GM19238 (cell line): ENCODE measurements at regions not wholly inside any gene's neighbourhood (a gene's known extent, or its start where the extent isn't known, plus 50 kb on each side); places are given as distances from the start of the nearest gene placed in this dataset.
"Not testable (repeated sequence)": the region's sequence is repeated elsewhere in the genome, so short reads cannot be mapped to it uniquely, and the experiment has no call there.

ENCODE experiments used
- DNase-seq: peaks from one replicate; pipeline ENCODE4 v3.0.0; 2011; ENCODE audit warnings: low spot score; ENCODE audit not compliant: insufficient read length

- DNase-seq = not testable (repeated sequence)
Measured at GRCh38 chrX:31014474-31014873, 57.4 kb downstream of the FTHL17 start.

- DNase-seq = no peak
Measured at GRCh38 chrX:31012509-31013025, 59.3 kb downstream of the FTHL17 start.

DNA sequence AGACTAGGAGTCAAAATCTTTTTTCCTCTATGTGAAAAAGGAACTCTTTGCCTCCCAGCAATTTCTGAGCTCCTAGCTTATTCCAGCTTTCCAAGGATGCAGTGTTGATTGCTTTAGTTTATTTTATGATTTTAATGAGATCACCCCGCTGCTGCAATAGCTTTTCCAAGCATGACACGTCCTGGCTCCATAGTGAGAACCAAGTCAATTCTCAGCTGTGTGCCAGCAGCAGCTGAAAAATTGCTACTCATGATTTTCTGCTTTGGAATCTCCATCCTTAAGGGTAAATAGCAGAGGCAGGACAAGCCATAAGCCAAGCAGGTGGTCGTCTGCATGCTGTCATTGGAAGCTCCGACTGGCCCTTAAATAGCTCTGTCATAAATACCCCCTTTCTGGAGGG lies 64.5 kb downstream of the FTHL17 start:
- DNase-seq = no peak

- DNase-seq = no peak
Measured at GRCh38 chrX:31006027-31006426, 65.8 kb downstream of the FTHL17 start.

DNA sequence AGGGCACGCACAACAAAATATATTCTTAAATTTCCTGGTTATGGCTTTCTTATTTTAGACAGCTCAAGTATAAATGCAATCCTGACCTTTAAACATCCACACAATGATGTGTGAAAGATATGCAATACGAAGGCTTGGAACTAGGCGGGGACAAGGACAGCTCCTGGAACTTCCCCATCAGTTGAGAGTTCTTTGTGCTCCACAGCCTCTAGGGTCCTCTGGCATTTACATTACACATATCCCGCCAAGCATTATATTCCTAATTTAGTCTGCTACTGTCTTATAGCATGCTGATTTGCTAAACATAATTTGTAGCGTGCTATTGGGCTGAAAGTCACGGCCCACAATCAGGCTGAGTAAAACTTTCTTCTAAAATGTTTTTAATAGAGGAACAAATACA lies 74.4 kb downstream of the FTHL17 start:
- DNase-seq = no peak

DNA sequence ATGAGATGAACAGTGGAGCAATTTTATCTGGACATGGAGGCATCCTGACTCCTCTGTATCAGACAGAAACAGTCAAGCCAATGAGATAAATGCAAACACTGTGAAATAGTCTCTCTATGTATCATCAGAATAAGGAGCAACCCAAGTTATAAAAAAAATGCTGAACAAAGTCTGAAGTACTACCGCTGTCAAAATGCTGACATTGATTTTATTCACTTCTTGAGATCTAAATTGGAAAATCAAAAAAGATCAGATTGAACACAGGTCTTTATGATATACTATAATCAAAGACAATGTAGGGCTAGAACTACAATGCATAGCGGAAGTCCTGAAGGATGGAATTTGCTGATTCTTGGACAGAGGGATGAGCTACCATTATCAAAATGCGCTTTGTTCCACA lies 76.1 kb downstream of the FTHL17 start:
- DNase-seq = no peak

DNA sequence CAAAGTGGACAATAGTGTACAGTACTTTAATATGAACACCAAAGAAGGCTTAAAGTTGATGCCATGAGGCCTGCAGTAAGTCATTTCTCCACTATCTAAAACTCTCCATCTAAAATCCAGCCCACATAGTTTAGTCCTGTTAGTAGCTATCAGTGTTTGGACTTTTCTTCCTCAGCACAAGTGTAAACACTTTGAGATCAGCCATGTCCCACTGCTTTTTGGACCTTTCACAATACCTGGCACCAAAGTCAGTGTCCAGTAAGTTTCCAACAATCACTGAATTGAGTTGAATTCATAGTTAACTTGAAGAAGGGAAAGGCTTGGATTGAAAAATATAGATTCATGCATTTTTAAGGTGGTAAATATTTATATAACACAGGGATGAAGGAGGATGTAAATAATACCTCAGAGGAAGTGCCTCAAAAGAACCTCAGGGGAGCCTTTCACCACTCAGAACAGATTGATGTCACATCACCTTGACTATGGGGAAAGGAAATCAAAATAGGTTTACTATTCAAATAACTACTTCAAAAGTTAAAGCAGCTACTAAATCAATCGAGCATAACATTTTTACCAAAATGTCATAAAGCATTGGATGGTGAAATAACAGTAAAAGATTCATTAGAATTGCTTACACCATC lies 76.7 kb downstream of the FTHL17 start:
- no peak for DNase-seq

DNA sequence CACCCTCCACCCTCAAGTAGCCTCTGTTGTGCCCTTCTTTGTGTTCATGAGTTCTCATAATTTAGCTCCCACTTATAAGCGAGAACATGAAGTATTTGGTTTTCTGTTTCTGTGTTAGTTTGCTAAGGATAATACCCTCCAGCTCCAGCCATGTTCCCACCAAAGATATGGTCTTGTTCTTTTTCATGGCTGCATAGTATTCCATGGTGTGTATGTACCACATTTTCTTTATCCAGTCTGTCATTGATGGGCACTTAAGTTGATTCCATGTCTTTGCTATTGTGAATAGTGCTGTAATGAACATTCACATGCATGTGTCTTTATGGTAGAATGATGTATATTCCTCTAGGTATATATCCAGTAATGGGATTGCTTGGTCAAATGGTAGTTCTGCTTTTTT lies 77.8 kb downstream of the FTHL17 start:
- DNase-seq = not testable (repeated sequence)

DNA sequence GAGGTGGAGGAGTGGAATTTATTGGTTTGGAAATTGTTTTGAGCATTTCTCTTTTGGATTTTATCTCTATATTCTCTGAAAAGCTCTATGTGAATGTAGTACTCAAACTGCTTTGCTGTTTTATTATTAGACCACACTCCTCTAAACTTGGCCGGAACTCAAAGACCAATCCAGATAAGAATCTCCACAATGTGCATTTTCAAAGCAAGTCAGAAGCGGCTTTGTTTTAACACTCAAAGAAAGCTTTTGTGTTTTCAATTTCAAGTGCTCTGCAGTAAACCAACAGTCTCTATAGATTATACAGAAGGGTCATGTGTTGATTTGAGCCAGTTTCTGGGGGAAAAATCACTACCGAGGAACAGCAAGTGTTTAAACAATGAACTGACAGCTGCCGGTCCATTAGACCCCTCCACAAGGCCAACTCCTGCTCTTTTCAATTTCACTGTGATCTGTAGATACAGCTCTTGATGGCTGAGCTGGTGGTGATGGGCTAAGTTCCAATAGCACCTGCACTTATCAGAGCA lies 79.4 kb downstream of the FTHL17 start:
- no peak for DNase-seq

GRCh38 chrX:30990361-30990760 lies 81.5 kb downstream of the FTHL17 start:
- DNase-seq = no peak

GRCh38 chrX:30982467-30982866 lies 89.4 kb downstream of the FTHL17 start:
- DNase-seq = no peak

DNA sequence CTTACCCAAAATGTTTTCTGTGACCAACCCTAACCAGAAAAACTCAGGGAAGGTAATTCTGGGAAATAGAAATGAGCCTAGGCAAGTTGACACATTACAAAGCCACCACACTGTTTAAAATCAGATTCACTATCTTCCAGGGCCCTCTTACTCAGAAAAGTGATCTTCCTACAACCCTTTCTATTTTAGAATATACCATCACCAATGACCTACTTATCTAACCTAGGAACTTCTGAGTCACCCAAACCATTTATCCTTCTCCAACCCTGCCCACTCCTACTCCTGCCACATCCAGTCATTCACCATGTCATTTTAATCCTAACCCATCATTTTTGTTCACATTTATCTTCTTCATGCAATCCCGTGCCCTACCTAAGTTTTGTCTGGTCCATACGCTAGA lies 89.9 kb downstream of the FTHL17 start:
- DNase-seq = no peak

DNA sequence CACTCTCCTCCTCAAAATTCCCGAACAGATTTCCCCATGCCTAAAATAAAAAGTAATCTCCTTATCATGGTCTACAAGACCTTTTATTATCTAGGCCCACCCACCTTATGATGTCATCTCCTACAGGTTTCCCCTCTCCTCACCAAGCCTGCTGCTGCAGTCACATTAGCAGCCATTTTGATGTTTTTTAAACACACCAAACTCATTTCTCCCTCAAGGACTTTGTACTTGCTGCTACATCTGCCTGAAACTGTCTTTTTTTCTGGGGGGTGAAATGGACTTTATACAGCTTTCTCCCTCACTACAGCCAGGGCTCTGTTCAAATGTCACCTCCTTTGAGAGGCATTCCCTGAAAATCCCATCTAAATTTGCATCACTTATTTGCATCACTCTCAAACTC lies 90.2 kb upstream of the TAB3 start:
- DNase-seq = no peak

DNA sequence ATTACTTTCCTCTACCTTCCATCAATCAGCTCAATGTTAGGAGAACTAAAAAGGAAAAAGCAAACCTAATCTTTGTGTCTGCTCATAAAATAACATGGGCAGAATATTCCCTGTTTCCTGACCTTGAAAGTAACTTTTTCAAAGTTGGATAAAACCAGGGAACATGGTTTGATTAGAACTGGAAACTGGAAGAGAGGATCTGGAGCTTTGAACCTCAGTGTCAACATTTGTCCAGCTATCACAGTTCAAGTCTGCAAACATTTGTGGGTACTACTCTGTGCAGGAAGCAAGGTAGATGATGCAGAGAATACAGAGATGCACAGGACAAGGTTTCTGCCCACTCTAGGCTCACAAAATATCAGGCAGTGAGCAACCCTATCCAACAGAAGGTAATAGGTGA lies 86.4 kb upstream of the TAB3 start:
- no peak for DNase-seq

DNA sequence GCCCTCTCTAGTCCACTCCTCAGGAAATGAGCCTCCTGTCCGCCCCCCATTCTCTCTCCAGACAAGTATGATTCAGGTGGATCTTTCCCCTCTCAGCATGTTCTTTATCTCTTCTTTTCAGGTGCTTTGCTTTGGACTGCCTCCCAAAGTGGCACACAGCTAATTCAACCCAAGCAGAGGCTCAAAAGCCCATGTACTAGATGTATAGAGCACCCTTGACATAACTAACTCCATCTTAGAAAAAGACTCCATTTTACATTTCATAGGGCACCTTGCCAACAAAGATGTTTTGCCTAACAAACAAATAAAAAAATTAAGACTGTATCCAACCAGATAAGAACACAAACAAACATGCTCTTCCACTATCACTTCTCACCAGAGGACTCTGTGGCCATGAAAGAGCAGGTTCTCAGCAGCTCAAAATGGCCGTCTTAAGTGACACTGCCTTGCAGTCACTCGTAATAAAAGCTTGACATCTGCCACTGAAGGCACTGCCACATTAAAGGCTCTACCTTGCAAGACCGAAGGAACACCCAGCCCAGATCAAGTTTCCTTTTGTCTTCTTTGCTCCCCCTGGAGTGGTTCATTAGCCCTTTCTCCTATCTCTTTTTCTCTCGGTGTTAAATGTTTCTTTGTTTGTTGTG lies 84.9 kb upstream of the TAB3 start:
- DNase-seq = no peak

- peak; percentile 20 for DNase-seq
Measured at GRCh38 chrX:30971774-30972603, 82.9 kb upstream of the TAB3 start.

GRCh38 chrX:30967516-30967915 lies 78.5 kb upstream of the TAB3 start:
- no peak for DNase-seq

DNA sequence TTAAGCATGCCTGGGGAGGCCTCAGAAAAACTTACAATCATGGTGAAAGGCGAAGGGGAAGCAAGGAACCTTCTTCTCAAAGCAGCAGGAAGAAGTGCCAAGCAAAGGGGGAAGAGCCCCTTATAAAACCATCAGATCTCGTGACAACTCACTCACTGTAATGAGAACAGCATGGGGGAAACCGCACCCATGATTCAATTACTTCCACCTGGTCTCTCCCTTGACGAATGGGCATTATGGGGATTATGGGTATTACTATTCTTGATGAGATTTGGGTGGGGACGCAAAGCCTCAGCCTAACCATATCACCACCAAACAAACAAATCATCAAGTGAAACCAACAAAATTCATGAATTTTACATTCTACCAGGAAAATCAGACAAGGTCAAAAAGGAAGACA lies 76.7 kb upstream of the TAB3 start:
- no peak for DNase-seq

DNA sequence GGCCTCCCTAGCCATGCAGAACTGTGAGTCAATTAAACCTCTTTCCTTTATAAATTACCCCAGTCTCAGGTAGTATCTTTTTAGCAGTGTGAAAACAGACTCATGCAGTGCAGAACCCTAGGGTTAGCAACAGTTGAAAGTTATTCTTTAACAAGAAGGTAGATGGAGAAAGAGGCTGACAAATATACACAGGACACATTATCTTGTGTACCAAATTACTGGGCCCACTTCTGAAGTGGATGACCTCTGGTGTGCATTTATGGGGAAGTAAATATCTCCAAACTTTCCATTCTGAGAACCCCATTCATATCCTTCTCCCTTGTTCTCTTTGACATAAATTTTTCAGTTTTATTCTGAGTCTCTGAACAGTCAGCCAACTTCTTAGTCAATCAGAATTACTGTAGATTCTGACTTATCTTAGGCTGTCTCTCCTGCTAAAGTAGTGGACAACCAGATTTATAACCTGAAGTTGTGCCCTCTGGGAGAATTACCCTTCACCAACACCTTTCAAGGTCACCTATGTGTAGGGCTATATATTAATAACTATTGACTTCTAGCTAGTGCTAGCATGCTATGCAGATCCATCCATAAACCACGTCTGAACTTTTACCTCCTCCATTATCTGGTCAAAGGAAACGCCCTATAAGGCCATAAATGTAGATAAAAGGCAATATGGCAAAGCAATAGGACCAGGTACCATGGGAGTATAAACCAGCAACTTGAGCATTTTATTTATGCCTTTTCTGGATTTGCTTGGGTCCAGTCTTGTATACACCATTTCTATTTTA lies 72.5 kb upstream of the TAB3 start:
- DNase-seq = no peak

GRCh38 chrX:30957753-30958152 lies 68.7 kb upstream of the TAB3 start:
- DNase-seq = no peak

DNA sequence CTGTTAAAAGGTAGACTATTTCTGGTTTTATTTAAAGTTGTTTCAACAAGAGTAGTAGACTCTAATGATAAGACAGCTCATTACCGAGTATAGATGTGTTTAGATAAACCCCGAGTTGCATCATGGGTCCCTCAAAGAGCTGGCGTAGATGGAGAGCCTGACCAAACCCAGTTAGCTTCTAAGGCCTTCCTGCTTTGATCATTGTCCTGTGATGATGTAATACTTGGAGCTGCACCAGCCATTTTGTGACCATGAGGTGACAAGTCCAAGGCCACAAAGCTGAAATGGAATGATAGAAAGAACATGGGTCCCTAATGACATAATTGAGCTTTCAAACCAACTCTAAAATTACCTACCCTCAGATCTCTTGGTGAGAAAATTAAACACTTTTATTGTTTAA lies 66.6 kb upstream of the TAB3 start:
- DNase-seq = no peak
